ENCODE measurements at regions not wholly inside any gene's neighbourhood (a gene's known extent, or its start where the extent isn't known, plus 50 kb on each side); places are given as distances from the start of the nearest gene placed in this dataset.

DNA sequence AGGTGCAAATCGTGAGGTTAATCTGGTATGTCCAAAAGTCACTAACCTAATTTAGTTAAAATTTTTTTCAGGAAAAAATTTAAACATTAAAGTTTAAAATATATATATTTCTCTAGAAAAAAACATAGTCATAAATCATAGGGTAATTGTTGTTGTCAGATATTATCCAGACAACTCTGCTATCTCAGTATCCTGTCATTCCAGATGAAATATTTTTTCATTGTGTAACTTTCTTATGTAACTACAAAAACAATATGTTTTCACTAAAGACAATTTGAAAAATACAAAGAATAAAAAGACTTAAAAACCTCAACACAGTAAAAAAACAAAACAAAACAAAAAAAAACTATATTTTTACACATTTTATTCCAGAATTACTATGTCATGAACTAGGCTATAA, 57.6 kb downstream of the TENT5A start:
- DNase-seq, result no peak
- no peaks in the 10 kb centered on the region for H3K36me3 ChIP-seq (ENCODE audit: control insufficient read depth, insufficient read depth, low read length)
- H3K9me3 ChIP-seq (replicated peaks; ENCODE audit: control insufficient read depth, low read depth, low read length), result no peaks in the 10 kb centered on the region
- WGBS (ENCODE audit: insufficient coverage), result no CpG with 5 or more reads among the region's 1 CpG
- H3K27me3 ChIP-seq (ENCODE audit: control insufficient read depth, insufficient read depth, low read length), result no peaks in the 10 kb centered on the region
- H3K4me1 ChIP-seq (ENCODE audit: control insufficient read depth, insufficient read depth, low read length), result no peaks in the 10 kb centered on the region
- no peak overlapping the region for H3K4me3 ChIP-seq (ENCODE audit: low read length)
- H3K27ac ChIP-seq (ENCODE audit: low read length), result no peak overlapping the region

DNA sequence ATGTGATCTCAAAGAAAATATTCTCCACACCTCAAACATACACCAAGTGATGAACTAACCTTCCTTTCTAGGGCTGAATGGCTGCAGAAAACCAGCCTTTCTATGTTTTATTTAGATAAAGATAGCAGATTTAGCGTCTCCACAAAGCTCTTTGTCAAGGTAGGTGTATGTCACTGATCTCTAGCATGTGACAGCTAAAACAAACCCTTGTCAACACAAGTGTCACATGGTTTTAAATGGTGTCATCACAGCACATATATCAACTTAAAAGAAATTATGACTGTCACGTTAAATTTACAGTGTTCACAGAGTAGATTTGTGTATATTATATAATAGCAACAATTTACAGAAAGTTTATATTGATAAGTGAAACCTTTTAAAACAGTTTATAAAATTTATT, 58.3 kb downstream of the TENT5A start:
- Histone ChIP-seq H3K9me3 (replicated peaks; ENCODE audit: control insufficient read depth, low read depth, low read length) (no peaks in the 10 kb centered on the region), H3K4me1 (ENCODE audit: control insufficient read depth, insufficient read depth, low read length) (no peaks in the 10 kb centered on the region), H3K4me3 (ENCODE audit: low read length) (no peak overlapping the region), H3K27ac (ENCODE audit: low read length) (no peak overlapping the region), H3K36me3 (ENCODE audit: control insufficient read depth, insufficient read depth, low read length) (no peaks in the 10 kb centered on the region), H3K27me3 (ENCODE audit: control insufficient read depth, insufficient read depth, low read length) (no peaks in the 10 kb centered on the region)
- DNase-seq, result no peak
- WGBS (ENCODE audit: insufficient coverage), result no CpG with 5 or more reads among the region's 2 CpGs

DNA sequence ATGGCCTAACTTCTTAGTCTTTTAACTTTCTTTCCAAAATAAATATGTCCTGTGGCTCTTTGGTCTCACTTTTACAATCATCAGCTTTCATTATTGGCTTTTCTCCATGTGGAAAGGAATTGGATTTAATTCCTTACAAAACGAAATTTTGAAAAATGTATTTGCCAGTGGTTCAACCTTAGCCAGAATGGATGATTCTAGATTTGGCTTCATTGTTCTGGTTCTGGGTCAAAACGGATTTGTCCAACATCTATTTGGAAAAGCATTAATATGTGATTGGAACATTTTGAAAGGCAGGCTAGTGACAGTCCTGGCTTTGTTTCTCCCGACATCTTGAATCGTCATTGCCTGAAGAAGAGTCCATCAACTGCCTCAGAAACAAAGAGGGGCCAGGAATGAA, 59.2 kb downstream of the TENT5A start:
- Histone ChIP-seq H3K4me1 (ENCODE audit: control insufficient read depth, insufficient read depth, low read length) (no peaks in the 10 kb centered on the region), H3K27ac (ENCODE audit: low read length) (no peak overlapping the region), H3K36me3 (ENCODE audit: control insufficient read depth, insufficient read depth, low read length) (no peaks in the 10 kb centered on the region), H3K4me3 (ENCODE audit: low read length) (no peak overlapping the region), H3K9me3 (replicated peaks; ENCODE audit: control insufficient read depth, low read depth, low read length) (no peaks in the 10 kb centered on the region), H3K27me3 (ENCODE audit: control insufficient read depth, insufficient read depth, low read length) (no peaks in the 10 kb centered on the region)
- DNase-seq, result peak; percentile 80
- 52% methylated on average over 3 of the region's 4 CpGs for WGBS (ENCODE audit: insufficient coverage)

DNA sequence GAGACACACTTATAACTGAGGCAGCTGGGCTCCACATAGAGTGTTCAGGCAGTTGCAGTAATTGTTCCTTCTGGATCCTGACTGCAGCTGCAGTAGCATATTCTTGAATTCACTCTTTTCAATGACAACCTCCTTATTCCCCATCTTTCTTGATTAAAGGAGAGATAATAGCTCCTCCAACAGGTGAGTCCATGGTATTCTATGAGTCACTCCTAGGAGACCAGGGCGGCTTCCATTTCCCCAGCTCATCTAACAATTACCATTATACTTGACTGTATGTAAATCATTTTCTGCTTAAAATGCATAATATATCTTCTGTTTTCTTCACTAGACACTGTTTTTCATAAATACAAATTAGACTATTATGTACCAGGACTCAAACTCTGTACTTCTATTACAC, 62.4 kb downstream of the TENT5A start:
- H3K4me1 ChIP-seq (ENCODE audit: control insufficient read depth, insufficient read depth, low read length), result no peaks in the 10 kb centered on the region
- no peak overlapping the region for H3K27ac ChIP-seq (ENCODE audit: low read length)
- no peak overlapping the region for H3K4me3 ChIP-seq (ENCODE audit: low read length)
- H3K9me3 ChIP-seq (replicated peaks; ENCODE audit: control insufficient read depth, low read depth, low read length), result no peaks in the 10 kb centered on the region
- H3K27me3 ChIP-seq (ENCODE audit: control insufficient read depth, insufficient read depth, low read length), result no peaks in the 10 kb centered on the region
- DNase-seq, result no peak
- no peaks in the 10 kb centered on the region for H3K36me3 ChIP-seq (ENCODE audit: control insufficient read depth, insufficient read depth, low read length)
- no CpG with 5 or more reads among the region's 1 CpG for WGBS (ENCODE audit: insufficient coverage)

DNA sequence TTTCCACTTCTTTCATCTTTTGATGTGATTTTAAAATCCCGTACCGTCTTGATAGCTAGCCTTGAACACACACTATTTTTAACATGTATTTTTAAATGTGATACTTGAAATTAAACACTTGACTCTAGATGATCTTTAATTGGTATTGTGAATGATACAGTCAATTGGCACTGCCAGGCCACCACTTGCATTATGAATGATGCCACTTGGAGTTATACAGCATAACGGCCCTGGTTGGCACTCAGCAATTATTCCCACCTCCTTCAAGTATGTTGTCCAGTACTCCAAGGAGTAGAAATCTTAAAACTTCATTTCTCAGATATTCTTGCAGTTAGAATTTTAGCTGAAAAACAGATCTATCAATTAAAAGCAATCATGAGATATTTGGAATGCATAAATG, 62.9 kb downstream of the TENT5A start:
- Histone ChIP-seq H3K36me3 (ENCODE audit: control insufficient read depth, insufficient read depth, low read length) (no peaks in the 10 kb centered on the region), H3K4me3 (ENCODE audit: low read length) (no peak overlapping the region), H3K27ac (ENCODE audit: low read length) (no peak overlapping the region), H3K4me1 (ENCODE audit: control insufficient read depth, insufficient read depth, low read length) (no peaks in the 10 kb centered on the region), H3K27me3 (ENCODE audit: control insufficient read depth, insufficient read depth, low read length) (no peaks in the 10 kb centered on the region), H3K9me3 (replicated peaks; ENCODE audit: control insufficient read depth, low read depth, low read length) (no peaks in the 10 kb centered on the region)
- DNase-seq, result no peak
- WGBS (ENCODE audit: insufficient coverage), result no CpG with 5 or more reads among the region's 3 CpGs

DNA sequence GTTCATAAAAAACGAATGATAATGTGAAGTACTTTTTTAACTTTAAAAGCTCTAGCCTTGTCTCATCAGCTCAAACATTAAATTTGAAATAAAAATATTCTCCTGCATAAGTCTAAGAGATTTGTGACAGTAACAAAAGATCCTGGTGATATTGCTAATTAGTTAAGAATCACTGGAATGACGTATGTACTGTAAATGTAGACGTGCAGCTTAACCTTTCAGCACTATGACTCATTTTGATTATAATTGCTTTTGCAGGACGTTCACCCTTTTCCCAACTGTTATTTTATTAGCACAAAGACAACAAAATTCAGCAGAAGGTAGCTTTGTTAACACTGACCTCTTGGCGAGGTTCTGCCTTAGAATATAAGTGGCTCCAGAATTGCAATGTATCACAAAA, 68.6 kb downstream of the TENT5A start:
- H3K27ac ChIP-seq (ENCODE audit: low read length), result no peak overlapping the region
- no CpG with 5 or more reads among the region's 5 CpGs for WGBS (ENCODE audit: insufficient coverage)
- no peaks in the 10 kb centered on the region for H3K36me3 ChIP-seq (ENCODE audit: control insufficient read depth, insufficient read depth, low read length)
- H3K9me3 ChIP-seq (replicated peaks; ENCODE audit: control insufficient read depth, low read depth, low read length), result no peaks in the 10 kb centered on the region
- H3K27me3 ChIP-seq (ENCODE audit: control insufficient read depth, insufficient read depth, low read length), result no peaks in the 10 kb centered on the region
- no peak for DNase-seq
- H3K4me3 ChIP-seq (ENCODE audit: low read length), result no peak overlapping the region
- H3K4me1 ChIP-seq (ENCODE audit: control insufficient read depth, insufficient read depth, low read length), result no peaks in the 10 kb centered on the region

DNA sequence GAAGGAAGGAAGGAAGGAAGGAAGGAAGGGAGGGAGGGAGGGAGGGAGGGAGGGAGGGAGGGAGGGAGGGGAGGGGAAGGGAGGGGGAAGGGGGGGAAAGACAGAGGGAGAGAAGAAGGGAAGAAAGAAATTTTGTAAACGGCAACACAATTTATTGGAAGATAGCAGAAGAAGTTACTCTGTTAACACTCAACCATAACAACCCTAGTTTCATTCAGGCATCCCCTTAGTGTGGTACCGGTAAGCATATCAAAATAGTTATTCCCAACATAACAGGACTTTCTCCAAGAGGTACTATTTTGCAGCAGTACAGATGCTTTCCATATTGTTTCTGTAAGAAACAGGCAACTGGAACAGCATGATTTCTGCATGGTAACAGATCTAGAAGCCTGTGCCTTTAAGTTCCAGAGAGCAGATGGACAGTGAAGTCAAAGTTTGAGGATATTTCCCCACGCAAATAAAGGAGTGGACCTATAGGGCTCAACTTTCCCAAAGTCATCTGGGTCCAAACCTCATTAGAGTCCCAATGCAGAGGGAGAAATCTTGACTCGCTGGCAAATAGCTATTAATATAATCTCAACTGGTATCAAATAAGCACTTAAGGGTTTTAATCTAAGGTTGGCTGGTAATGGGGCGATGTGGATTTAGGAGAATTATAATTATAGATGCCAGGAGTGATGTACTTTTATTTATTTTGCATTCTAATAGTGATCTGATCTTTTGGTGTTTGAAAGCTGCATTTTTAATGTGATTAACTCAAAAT, 69.4 kb downstream of the TENT5A start:
- Histone ChIP-seq H3K4me3 (ENCODE audit: low read length) (no peak overlapping the region), H3K4me1 (ENCODE audit: control insufficient read depth, insufficient read depth, low read length) (no peaks in the 10 kb centered on the region), H3K27me3 (ENCODE audit: control insufficient read depth, insufficient read depth, low read length) (no peaks in the 10 kb centered on the region), H3K36me3 (ENCODE audit: control insufficient read depth, insufficient read depth, low read length) (no peaks in the 10 kb centered on the region), H3K9me3 (replicated peaks; ENCODE audit: control insufficient read depth, low read depth, low read length) (no peaks in the 10 kb centered on the region), H3K27ac (ENCODE audit: low read length) (no peak overlapping the region)
- DNase-seq, result no peak
- 88% methylated on average over 2 of the region's 5 CpGs for WGBS (ENCODE audit: insufficient coverage)

DNA sequence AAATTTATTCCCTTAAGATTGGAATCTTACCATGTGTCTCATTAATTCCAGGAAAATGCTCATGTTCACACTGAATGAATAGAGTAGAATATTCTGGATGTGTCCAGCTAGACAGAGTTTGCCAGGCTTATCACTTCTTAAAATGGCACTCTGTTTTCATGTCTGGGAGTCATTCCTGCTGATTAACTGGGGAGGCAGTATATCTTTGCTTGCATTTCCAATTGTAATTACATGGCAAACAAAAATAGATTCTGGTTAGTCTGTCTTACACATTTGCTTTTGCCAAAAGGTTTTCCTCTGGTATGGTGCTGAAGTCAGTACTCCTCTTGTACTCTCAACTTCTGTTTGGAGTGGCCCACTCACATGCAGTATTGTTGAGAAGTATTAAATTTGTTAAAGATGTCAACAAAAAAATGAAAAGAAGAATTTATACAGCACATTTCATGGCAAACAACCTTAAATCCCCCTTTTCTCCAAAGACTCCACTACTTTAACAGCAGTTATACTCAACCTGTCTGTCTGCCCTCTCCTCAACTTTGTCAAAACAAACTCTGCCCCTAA, 70.2 kb downstream of the TENT5A start:
- Histone ChIP-seq H3K4me3 (ENCODE audit: low read length) (no peak overlapping the region), H3K27ac (ENCODE audit: low read length) (no peak overlapping the region), H3K9me3 (replicated peaks; ENCODE audit: control insufficient read depth, low read depth, low read length) (no peaks in the 10 kb centered on the region), H3K27me3 (ENCODE audit: control insufficient read depth, insufficient read depth, low read length) (no peaks in the 10 kb centered on the region), H3K4me1 (ENCODE audit: control insufficient read depth, insufficient read depth, low read length) (no peaks in the 10 kb centered on the region), H3K36me3 (ENCODE audit: control insufficient read depth, insufficient read depth, low read length) (no peaks in the 10 kb centered on the region)
- no peak for DNase-seq

DNA sequence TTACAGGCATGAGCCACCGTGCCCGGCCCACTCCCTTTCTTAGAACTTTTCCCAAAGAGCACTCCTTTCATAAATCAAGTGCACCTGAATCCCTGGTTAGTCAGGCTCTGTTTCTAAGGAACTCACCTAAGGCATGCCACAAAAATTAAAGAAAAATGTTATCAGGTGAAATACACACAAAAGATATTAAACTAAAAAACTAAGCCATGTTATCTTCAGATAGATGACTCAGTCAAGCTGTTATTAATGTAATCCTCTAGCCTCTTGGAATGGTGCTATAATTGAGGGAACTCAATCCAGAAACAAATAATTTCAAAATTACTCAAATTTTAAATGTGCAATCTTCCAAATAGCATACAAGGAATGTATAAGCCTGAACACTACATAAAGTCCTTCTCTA, 83.0 kb downstream of the TENT5A start:
- no peak overlapping the region for H3K27ac ChIP-seq (ENCODE audit: low read length)
- no peaks in the 10 kb centered on the region for H3K4me1 ChIP-seq (ENCODE audit: control insufficient read depth, insufficient read depth, low read length)
- H3K9me3 ChIP-seq (replicated peaks; ENCODE audit: control insufficient read depth, low read depth, low read length), result peaks cover 4% of the 10 kb centered on the region
- no peak overlapping the region for H3K4me3 ChIP-seq (ENCODE audit: low read length)
- H3K36me3 ChIP-seq (ENCODE audit: control insufficient read depth, insufficient read depth, low read length), result no peaks in the 10 kb centered on the region
- no peak for DNase-seq
- H3K27me3 ChIP-seq (ENCODE audit: control insufficient read depth, insufficient read depth, low read length), result no peaks in the 10 kb centered on the region
- WGBS (ENCODE audit: insufficient coverage), result 73% methylated on average over 2 of the region's 2 CpGs

DNA sequence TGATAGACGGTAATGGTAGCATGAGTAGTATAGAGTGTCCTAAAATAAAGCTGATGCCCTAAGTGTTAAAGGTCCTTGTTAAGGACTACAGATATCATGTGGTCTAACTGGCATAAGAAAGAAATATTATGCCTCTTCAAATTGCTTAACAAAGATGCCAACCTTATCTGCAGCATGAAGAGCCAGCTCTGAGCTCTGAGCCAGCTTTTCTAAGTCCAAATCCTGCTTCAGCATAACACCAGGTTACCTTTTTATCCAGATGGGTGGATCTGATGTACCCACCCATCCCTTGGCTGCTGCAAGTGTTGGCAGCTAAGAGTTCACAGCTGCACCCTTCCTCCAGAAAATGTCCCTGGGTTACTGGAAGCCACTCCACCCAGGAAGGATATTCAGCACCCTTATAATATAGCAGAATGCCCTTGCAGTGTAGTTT, 83.8 kb downstream of the TENT5A start:
- WGBS (ENCODE audit: insufficient coverage), result 100% methylated on average over 1 of the region's 1 CpG
- Histone ChIP-seq H3K36me3 (ENCODE audit: control insufficient read depth, insufficient read depth, low read length) (no peaks in the 10 kb centered on the region), H3K27me3 (ENCODE audit: control insufficient read depth, insufficient read depth, low read length) (no peaks in the 10 kb centered on the region), H3K4me1 (ENCODE audit: control insufficient read depth, insufficient read depth, low read length) (no peaks in the 10 kb centered on the region), H3K27ac (ENCODE audit: low read length) (no peak overlapping the region), H3K4me3 (ENCODE audit: low read length) (no peak overlapping the region), H3K9me3 (replicated peaks; ENCODE audit: control insufficient read depth, low read depth, low read length) (peaks cover 4% of the 10 kb centered on the region)
- DNase-seq, result no peak

DNA sequence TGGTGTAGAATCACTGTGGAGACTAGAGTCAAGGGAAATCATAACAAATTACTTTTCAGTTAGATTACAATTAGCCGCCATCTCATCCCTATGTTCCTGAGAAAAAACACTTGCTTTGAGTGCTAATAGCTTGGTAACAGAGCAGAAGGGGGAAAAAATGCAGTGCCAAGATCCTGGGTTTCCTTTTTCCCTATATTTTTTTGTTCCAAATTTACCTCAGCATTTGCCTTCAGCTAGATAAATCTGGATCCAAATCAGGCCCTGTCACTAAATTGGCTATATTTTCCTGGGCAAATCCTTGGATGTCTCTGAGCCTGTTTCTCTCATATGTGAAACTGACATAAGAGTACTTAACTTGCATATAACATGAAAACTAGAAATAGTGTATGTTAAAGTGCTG, 86.0 kb downstream of the TENT5A start:
- H3K4me1 ChIP-seq (ENCODE audit: control insufficient read depth, insufficient read depth, low read length), result no peaks in the 10 kb centered on the region
- H3K4me3 ChIP-seq (ENCODE audit: low read length), result no peak overlapping the region
- no peak for DNase-seq
- WGBS (ENCODE audit: insufficient coverage), result no CpG with 5 or more reads among the region's 1 CpG
- no peak overlapping the region for H3K27ac ChIP-seq (ENCODE audit: low read length)
- H3K9me3 ChIP-seq (replicated peaks; ENCODE audit: control insufficient read depth, low read depth, low read length), result peaks cover 2% of the 10 kb centered on the region
- H3K36me3 ChIP-seq (ENCODE audit: control insufficient read depth, insufficient read depth, low read length), result no peaks in the 10 kb centered on the region
- no peaks in the 10 kb centered on the region for H3K27me3 ChIP-seq (ENCODE audit: control insufficient read depth, insufficient read depth, low read length)

Measured in muscle of leg (tissue), 3 donors.